ENCODE measurements at regions not wholly inside any gene's neighbourhood (a gene's known extent, or its start where the extent isn't known, plus 50 kb on each side); places are given as distances from the start of the nearest gene placed in this dataset.
A peak's percentile ranks its signal among the peaks of the same experiment; 100 is the strongest.

GRCh38 chr1:229213797-229214196, 57.1 kb upstream of the RAB4A start:
- BruUV-seq (replicated peaks), result no TSS peak
- ChIA-PET POLR2A (ENCODE audit: low non-redundant PET) (no interaction called here), CTCF (no interaction called here)
- no peak for DNase-seq (ENCODE audit: low spot score)
- TF ChIP-seq EZH2 (IDR thresholded peaks at IDR 0.05; ENCODE audit: borderline replicate concordance, low read depth, low read length, poor library complexity, severe bottlenecking) (no peak), CTCF (conservative IDR thresholded peaks at IDR 0.05; ENCODE audit: low read depth, low read length) (no peak)
- H3K9me3 ChIP-seq (ENCODE audit: low read depth, low read length, poor library complexity, severe bottlenecking), result no peaks in the 10 kb centered on the region
- H3K27me3 ChIP-seq (replicated peaks; ENCODE audit: insufficient read depth, low read depth, low read length, poor library complexity), result no peaks in the 10 kb centered on the region
- H3K4me3 ChIP-seq (ENCODE audit: low read depth, low read length, poor library complexity, severe bottlenecking), result no peak overlapping the region
- intact Hi-C loops (cut with micrococcal nuclease; ENCODE audit: unreplicated experiment), result no loop called here
- no peaks in the 10 kb centered on the region for H3K4me1 ChIP-seq (ENCODE audit: insufficient read depth, low read length, poor library complexity, severe bottlenecking)
- H3K36me3 ChIP-seq (ENCODE audit: insufficient read depth, low read length, poor library complexity, severe bottlenecking), result no peaks in the 10 kb centered on the region
- H3K27ac ChIP-seq (ENCODE audit: low read depth, low read length, poor library complexity, severe bottlenecking), result no peak overlapping the region

- Histone ChIP-seq H3K27me3 (replicated peaks; ENCODE audit: insufficient read depth, low read depth, low read length, poor library complexity) (no peaks in the 10 kb centered on the region), H3K36me3 (ENCODE audit: insufficient read depth, low read length, poor library complexity, severe bottlenecking) (no peaks in the 10 kb centered on the region), H3K9me3 (ENCODE audit: low read depth, low read length, poor library complexity, severe bottlenecking) (no peaks in the 10 kb centered on the region), H3K27ac (ENCODE audit: low read depth, low read length, poor library complexity, severe bottlenecking) (no peak overlapping the region), H3K4me1 (ENCODE audit: insufficient read depth, low read length, poor library complexity, severe bottlenecking) (no peaks in the 10 kb centered on the region), H3K4me3 (ENCODE audit: low read depth, low read length, poor library complexity, severe bottlenecking) (no peak overlapping the region)
- CTCF ChIA-PET, result no interaction called here
- intact Hi-C loops (cut with micrococcal nuclease; ENCODE audit: unreplicated experiment), result no loop called here
- 0 out of 2 replicates have a peak, but pooled peaks have one; percentile 9 for TF ChIP-seq CTCF (conservative IDR thresholded peaks at IDR 0.05; ENCODE audit: low read depth, low read length)
- no peak for TF ChIP-seq EZH2 (IDR thresholded peaks at IDR 0.05; ENCODE audit: borderline replicate concordance, low read depth, low read length, poor library complexity, severe bottlenecking)
- BruUV-seq (replicated peaks), result no TSS peak
- POLR2A ChIA-PET (ENCODE audit: low non-redundant PET), result no interaction called here
- no peak for DNase-seq (ENCODE audit: low spot score)
Measured at GRCh38 chr1:229217716-229218115, 53.2 kb upstream of the RAB4A start.

GRCh38 chr1:229218612-229219025, 52.3 kb upstream of the RAB4A start:
- Histone ChIP-seq H3K4me3 (ENCODE audit: low read depth, low read length, poor library complexity, severe bottlenecking) (no peak overlapping the region), H3K27me3 (replicated peaks; ENCODE audit: insufficient read depth, low read depth, low read length, poor library complexity) (no peaks in the 10 kb centered on the region), H3K4me1 (ENCODE audit: insufficient read depth, low read length, poor library complexity, severe bottlenecking) (no peaks in the 10 kb centered on the region), H3K36me3 (ENCODE audit: insufficient read depth, low read length, poor library complexity, severe bottlenecking) (no peaks in the 10 kb centered on the region), H3K27ac (ENCODE audit: low read depth, low read length, poor library complexity, severe bottlenecking) (no peak overlapping the region), H3K9me3 (ENCODE audit: low read depth, low read length, poor library complexity, severe bottlenecking) (no peaks in the 10 kb centered on the region)
- BruUV-seq (replicated peaks), result no TSS peak
- intact Hi-C loops (cut with micrococcal nuclease; ENCODE audit: unreplicated experiment), result no loop called here
- no peak for DNase-seq (ENCODE audit: low spot score)
- CTCF ChIA-PET, result no interaction called here
- POLR2A ChIA-PET (ENCODE audit: low non-redundant PET), result no interaction called here
- no peak for TF ChIP-seq CTCF (conservative IDR thresholded peaks at IDR 0.05; ENCODE audit: low read depth, low read length)
- no peak for TF ChIP-seq EZH2 (IDR thresholded peaks at IDR 0.05; ENCODE audit: borderline replicate concordance, low read depth, low read length, poor library complexity, severe bottlenecking)
